ENCODE measurements at regions not wholly inside any gene's neighbourhood (a gene's known extent, or its start where the extent isn't known, plus 50 kb on each side); places are given as distances from the start of the nearest gene placed in this dataset.

DNA sequence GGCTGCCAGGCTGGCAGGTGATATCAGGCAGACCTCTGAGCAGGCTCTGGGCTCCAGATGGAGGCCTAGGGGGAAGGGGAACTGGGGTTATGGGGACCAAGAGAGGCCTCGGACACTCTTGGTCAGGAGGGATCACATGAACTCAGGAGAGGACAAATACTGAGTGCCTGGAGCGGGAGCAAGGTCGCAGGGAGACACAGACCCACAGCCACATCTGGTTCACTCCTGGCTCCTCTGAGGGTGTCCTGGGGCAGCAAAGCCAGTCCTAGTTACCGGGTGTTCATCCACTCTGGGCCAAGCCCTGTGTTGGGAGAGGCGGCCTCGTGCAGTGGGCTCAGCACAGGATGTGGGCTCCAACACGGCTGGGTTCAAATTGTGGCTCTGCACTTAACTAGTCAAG is 239.0 kb downstream of the PTPRU start:
- no peak for DNase-seq

DNA sequence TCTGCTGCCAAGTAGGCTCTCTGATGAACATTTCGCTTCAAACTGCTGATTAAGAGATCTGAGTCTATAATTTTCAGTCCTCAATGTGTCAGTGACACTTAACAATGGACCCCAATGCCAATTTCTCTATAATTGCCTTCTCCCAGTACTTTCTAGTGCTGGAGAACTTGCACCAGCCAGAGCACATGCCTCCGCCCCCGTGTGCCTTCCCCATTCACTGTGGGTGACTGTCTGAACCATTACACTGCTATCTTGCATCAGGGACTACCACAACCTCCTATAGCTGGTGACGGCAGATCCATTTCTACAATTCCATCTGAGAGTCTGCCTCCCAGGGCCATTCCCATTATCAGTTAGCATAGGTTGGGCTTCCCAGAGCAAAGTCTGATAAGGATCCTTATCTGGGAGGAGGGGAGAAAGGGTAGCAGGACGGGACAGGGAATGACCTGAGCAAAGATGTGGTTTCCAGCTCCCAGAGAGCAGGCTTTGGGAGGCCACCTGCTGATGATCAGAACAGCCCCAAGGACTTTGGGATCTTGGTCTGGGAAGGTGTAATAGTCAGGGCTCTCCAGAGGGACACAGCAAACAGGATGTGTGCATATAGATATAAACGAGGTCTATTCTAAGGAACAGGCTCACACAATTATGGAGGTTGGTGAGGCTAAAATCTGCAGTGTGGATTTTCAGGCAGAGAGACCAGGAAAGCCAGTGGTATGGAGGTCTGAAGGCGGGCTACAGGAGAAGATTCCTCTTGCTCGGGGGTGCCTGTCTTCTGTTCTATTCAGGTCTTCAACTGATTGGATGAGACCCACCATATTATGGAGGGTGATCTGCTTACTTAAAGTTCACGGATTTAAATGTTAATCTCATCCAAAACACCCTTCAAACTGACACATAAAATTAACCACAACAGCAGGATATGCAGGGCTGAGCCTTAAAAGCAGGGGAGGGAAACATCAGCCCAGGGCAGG is 238.2 kb downstream of the PTPRU start:
- DNase-seq: no peak

DNA sequence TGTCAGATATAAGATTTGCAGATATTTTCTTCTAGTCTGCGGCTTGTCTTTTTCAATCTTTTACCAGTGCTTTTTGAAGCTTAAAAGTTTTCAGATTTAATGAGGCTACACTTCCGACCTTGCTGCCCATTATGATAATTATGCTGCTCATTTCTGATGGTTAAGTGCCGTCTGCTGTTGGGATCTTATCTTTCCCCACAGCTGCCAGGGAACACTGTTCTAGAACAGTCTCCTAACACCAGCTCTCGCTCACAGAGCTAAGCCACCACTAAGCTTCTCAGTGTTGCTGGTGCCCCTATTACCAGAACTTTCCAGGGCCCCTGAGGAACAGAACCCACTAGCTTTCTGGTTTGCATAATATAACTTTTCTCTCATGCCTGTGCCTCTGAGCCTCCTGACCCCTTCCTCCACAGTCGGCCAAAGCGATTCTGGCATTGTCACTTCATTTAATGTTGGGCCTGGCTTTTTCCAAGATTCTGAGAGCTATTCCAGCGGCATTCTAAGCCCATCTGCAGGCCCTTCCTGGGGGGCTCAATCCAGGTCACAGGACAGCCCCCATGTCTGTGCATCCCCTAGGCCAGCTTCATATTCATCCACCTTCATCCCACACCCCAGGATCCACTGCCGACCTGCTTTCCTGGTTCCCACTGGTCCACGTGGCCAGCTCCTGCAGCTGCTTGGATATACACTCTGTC is 237.0 kb downstream of the PTPRU start:
- no peak for DNase-seq

DNA sequence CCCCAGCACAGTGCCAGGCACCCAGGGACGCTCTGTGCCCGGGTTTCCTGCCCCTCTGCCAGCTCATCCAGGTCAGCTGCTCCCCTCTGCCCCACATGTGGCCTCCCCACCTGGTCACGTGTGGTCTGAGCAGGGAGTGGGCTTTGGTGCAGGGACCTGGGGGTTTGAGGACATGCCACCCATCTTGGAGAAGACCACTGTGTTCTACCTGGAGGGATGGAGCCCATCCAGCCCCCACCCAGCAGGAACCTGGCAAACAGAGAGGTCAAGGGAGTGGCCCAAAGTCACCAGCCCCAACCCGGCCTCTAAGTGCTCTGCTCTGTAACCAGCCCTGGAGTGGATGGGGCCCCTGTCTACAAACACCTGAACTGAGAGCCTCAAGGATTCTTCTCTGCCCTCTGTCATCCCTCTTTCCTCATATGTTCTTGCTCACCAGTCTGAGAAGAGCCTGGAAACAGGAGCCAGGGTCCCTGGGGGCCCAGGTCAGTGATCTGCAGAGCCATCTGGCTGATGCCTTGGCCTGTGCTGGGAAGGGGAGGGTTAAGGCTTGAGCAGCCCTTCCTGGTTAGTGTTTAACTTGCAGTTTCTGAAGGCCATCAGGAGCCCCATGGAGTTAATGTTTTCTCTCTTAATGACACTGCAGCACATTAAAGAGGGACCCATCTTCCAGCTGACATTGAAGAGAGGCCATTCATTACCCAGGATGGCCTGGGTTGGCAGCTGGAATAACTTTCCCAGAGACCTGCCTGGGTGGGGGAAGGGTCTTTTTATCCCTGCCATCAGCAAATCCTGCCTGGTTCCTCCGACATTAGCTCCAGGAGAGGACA is 235.4 kb downstream of the PTPRU start:
- no peak for DNase-seq

- no peak for DNase-seq
Measured at GRCh38 chr1:29470788-29471119, 234.4 kb downstream of the PTPRU start.

- no peak for DNase-seq
Measured at GRCh38 chr1:29470087-29470787, 233.9 kb downstream of the PTPRU start.

- DNase-seq: no peak
Measured at GRCh38 chr1:29469457-29469856, 233.1 kb downstream of the PTPRU start.

DNA sequence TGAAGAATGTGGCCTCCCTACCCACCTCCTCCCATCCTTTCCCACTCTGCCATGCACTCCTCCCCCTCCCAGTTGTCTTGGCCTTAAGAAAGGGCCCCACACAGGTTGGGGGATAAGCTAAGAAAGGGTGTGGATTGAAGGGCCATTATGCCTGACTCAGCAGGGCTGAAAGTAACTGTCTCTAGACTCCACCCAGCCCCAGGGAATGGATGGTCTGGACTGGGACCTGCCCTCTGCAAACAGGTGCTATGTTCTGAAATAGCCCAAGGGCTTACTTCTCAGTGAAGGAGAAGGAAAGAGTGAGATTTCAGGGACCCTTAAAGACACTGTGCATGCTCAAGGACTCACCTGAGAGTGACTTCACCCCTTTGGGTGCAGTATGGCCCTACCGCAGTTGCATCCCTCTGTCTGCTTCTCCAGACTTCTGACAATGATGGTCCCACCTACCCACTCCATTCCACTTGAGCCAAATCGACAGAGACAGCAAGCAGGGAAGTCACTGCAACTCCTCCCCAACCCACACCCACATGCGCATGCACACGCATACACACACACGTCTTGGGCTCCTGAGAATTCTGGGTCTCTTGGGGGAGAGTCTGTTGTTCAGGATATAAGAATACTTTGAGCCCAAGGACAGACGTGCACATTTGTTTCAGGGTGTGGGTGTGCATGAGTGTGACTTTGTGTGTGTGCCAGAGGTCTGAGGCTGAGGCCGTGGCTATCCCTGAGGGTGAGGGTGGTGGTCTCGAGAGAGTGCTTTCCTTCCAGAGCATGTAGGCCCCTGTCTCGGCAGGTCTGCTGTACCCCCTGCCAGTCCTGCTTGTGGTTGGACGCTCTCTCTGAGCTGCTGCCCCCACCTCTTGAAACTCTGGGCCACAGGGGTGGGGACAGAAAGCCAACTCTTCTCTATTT is 231.9 kb downstream of the PTPRU start:
- DNase-seq: no peak

DNA sequence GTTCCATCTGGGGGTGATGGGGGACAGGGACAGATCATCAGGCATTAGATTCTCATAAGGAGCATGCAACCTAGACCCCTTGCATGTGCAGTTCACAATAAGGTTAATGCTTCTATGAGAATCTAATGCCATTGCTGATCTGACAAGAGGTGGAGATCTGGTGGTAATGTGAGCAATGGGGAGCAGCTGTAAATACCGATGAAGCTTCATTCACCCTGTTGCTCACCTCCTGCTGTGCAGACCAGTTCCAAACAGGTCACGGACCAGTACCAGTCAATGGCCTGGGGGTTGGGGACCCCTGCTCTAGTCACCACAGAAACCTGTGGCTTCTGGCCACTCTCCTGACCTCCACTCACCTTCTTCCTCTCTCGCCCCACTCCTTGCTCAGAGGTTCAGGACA is 229.9 kb downstream of the PTPRU start:
- no peak for DNase-seq

DNA sequence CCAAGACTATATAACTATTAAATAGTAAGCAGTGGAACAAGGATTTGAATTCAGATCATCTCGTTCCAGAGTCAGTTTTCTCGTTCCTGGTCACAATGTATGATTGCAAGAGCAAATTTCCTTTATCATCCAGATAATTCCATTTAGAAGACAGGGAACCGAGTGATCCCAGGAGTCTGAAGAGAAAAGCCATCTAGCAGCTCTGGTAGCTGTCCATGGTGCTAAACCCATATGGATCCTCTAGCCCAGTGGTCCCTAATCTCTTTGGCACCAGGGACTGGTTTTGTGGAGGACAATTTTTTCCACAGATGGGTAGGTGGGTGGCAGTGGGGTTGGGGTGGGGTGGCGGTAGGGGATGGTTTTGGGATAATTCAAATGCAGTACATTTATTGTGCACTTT is 229.4 kb downstream of the PTPRU start:
- no peak for DNase-seq

DNA sequence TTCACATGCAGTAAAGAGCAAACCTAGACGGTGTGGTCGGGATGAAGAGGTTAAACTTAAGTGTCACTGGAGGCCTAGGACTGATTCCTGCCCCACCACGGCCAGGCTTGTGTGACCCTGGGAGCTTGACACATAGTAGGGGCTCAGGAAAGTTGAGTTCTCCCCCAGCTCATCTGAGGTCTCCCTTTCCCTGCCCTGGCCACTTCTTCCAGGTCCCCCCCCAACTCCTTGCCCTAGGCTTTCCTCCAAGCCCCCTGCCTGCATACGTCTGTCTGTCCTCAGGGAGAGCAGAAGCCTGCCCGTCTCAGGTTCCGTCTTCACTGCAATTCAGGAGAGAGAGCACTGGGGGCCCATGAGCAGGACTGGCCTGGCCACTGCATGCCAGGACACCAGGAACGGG is 225.8 kb downstream of the PTPRU start:
- no peak for DNase-seq

DNA sequence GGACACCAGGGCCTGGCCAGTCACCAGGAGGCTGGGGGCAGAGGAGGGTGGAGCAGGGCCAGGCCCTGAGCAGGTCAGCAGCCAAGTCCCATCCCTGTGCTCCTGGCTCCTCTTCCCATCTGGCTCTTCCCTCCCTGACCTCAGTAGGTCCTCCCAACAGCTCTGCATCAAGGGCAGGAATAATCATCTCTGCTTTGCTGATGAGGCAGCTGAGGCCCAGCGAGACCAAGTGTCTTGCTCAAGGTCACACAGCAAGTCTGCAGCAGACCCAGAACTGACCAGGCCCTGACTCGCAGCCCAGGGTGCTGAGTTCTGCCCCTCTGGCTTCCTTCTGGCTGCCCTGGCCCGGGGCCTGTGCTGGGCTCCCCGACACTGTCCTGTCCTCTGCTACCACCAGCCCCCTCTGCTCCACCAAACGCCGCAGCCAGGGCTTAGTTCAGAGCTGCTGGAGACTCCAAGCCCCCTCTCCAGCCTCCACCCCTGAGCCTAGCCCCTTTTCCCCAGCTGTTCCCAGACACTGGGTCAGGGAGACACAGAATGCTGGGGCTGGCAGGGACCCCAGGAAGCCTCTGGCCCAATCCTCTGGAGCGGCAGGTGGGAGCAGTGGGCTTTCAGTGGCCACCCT is 224.9 kb downstream of the PTPRU start:
- DNase-seq: no peak

DNA sequence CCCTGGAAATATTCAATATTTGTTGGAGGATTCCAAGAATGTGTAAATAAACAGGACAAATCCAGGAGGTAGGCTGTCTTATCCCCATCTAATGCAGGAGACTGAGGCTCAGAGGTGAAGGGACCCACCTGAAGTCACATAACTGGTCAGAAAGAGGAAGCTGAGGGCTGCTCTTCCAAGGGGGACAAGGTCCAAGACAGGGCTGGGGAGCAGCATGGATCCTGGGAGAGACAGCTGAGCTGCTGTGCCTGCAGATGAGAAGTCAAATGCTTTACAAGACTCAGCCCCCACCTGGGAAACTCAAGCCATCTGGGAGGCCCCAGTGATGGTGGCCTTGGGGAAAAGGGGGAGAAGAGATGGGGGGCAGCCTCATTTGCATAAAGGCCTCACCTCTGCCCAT is 224.4 kb downstream of the PTPRU start:
- DNase-seq: no peak

DNA sequence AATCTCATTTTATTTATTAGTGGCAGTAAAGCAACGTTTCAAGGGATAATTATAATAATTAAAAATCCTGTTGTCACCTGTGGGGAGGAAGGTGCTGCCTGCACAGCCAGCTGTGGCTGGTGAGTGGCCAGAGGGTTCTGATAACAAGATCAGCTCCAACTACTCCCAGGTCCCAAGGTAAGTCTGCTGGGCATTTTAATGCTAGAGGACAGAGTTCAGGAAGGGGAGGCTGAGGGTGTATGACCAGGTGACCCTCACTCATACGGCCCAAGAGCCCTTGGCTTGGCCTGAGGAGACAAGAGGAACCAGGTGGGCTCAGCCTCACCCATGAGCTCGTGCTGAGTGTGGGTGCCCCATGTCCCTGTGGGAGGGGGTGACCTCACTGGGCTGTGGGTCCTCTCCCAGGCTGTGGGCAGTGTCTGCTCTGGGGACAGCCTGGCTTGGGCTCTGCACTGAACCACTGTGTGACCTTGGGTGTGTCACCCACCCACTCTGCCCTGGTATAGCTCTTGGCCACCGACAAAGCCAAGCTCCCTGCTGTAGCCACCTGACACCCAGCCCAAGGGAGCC is 223.8 kb downstream of the PTPRU start:
- DNase-seq: no peak

GRCh38 chr1:29459620-29459945 is 223.3 kb downstream of the PTPRU start:
- DNase-seq: no peak

DNA sequence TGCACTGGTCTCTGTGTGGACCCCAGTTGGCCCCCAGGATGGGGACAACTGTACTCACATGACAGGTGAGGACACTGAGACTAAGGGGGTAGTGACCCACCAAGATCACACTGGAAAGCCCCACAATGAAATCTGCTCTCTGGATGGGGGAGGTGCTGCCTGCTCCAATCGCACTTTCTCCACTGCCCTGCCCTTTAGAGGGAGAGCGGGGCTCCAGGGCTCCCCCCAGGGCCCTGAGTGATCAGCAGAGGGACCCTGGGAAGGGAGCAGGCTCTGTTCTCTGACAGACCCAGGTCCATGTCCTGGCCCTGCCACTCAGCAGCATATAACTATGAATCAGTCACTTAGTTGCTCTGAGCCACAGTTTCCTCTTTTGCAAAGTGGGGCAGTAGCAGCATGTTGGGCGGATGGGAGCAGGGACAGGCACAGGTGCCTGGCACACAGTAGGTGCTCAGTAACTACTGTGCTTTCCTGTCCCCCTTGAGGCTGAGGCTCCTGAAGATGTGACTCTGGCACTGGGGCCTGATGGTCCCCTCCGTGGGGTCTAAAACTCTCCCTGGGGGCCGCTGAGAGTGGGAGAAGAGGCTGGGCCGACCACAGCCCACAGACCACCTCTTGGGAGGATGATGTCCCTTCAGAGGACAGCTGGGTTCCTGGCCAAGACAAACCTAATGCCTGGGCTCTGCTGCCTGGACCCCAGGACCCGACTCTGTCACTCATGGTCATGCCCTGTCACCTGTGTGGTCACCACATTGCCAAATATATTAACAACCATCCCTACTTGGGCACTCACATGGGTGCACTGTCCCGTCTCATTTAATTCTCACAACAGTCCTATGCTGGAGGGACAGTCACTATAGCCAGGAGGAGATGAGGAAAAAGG is 222.7 kb downstream of the PTPRU start:
- no peak for DNase-seq

DNA sequence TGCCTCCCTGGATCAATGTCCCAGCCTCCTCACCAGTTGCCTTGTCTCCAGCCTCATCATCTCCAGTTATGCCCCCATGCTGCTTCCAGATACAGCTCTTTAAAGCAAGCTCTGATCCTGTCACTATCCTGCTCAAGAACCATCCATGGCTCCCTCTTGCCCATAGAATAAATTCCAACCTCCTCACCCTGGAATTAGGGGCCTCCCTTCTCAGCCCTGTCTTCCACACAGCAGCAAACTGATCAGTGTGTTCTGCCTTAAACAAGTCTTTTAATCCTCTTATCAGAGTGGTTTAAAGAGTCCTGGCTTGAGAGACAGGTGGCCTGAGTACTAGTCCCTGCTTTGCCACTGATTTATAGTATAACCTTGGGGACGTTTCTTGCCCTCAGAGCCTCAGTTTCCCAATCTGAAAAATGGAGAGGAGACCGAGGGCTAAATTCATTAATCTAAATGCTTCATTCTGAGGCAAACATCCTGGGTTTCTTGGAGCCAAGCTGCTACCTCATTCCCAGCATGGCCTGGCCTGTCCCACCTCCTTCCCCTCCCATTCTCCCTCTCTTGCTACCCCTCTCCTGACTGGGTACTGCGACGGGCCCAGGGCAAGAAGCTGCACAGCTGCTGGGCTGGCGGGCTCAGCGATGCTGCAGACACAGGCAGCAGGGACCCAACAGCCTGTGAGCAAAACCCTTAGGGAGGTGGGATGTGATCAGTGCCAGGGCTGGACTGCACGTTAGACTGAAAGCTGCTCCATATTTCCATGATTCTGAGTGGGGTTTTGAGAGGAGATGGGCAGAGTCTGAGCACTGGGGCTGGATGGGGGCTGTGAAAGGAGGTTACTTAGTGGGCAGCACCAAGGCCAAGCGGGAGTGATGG is 221.4 kb downstream of the PTPRU start:
- DNase-seq: no peak

- DNase-seq: no peak
Measured at GRCh38 chr1:29456685-29457435, 220.5 kb downstream of the PTPRU start.
